ENCODE measurements at regions not wholly inside any gene's neighbourhood (a gene's known extent, or its start where the extent isn't known, plus 50 kb on each side); places are given as distances from the start of the nearest gene placed in this dataset.
"Not testable (repeated sequence)": the region's sequence is repeated elsewhere in the genome, so short reads cannot be mapped to it uniquely, and the experiment has no call there.

GRCh38 chr2:363824-364470 is 76.1 kb upstream of the ALKAL2 start:
- no peak for FAIRE-seq
- no peak for TF ChIP-seq POLR2A (IDR thresholded peaks at IDR 0.05; ENCODE audit: low read depth, low read length)
- no peak for TF ChIP-seq POU2F2 (IDR thresholded peaks at IDR 0.05; ENCODE audit: low read depth, low read length)
- TF ChIP-seq PAX5 (IDR thresholded peaks at IDR 0.05; ENCODE audit: insufficient read depth, low read length, severe bottlenecking) = no peak
- no peak for TF ChIP-seq SPI1 (IDR thresholded peaks at IDR 0.05; ENCODE audit: low read depth, low read length)
- TF ChIP-seq POLR2AphosphoS5 (IDR thresholded peaks at IDR 0.05; ENCODE audit: low read depth, low read length) = no peak
- no peak for TF ChIP-seq TAF1 (IDR thresholded peaks at IDR 0.05; ENCODE audit: low read depth, low read length)
- DNase-seq (ENCODE audit: insufficient read length, low spot score) = no peak

GRCh38 chr2:362924-363323 is 75.0 kb upstream of the ALKAL2 start:
- no peak for DNase-seq (ENCODE audit: insufficient read length, low spot score)
- TF ChIP-seq PAX5 (IDR thresholded peaks at IDR 0.05; ENCODE audit: insufficient read depth, low read length, severe bottlenecking) (no peak), TAF1 (IDR thresholded peaks at IDR 0.05; ENCODE audit: low read depth, low read length) (no peak), POU2F2 (IDR thresholded peaks at IDR 0.05; ENCODE audit: low read depth, low read length) (no peak)

DNA sequence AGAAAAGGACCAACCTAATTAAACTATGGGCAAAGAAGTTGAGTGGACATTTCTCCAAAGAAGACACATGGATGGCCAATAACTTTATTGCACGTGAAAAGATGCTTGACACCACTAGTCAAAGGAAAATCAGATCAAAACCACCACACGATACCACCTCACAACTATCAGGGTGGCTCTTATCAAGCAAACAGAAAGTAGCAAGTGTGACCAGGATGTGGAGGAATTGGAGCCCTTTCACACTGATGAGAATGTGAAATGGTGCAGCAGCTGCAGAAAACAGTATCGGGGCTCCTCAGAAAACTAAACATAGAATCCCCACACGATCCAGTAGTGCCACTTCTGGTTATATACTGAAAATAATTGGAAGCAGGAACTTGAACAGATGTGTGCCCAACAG is 72.2 kb upstream of the ALKAL2 start:
- no peak for DNase-seq (ENCODE audit: insufficient read length, low spot score)
- no peak for FAIRE-seq

More at GRCh38 chr2:362924-363323, 75.0 kb upstream of the ALKAL2 start:
- FAIRE-seq = no peak

GRCh38 chr2:359047-359446 is 71.2 kb upstream of the ALKAL2 start:
- TF ChIP-seq PAX5 (IDR thresholded peaks at IDR 0.05; ENCODE audit: insufficient read depth, low read length, severe bottlenecking) (no peak), POU2F2 (IDR thresholded peaks at IDR 0.05; ENCODE audit: low read depth, low read length) (no peak), POLR2AphosphoS5 (IDR thresholded peaks at IDR 0.05; ENCODE audit: low read depth, low read length) (no peak), SPI1 (IDR thresholded peaks at IDR 0.05; ENCODE audit: low read depth, low read length) (no peak), POLR2A (IDR thresholded peaks at IDR 0.05; ENCODE audit: low read depth, low read length) (no peak), TAF1 (IDR thresholded peaks at IDR 0.05; ENCODE audit: low read depth, low read length) (no peak)
- no peak for FAIRE-seq
- DNase-seq (ENCODE audit: insufficient read length, low spot score) = no peak

More for the DNA sequence above, 72.2 kb upstream of the ALKAL2 start:
- no peak for TF ChIP-seq POLR2A (IDR thresholded peaks at IDR 0.05; ENCODE audit: low read depth, low read length)

- no peak for DNase-seq (ENCODE audit: insufficient read length, low spot score)
- TF ChIP-seq POLR2AphosphoS5 (IDR thresholded peaks at IDR 0.05; ENCODE audit: low read depth, low read length) = no peak
- no peak for TF ChIP-seq TAF1 (IDR thresholded peaks at IDR 0.05; ENCODE audit: low read depth, low read length)
- FAIRE-seq = no peak
These were observed 69.9 kb upstream of the ALKAL2 start for GRCh38 chr2:357811-358210.

DNA sequence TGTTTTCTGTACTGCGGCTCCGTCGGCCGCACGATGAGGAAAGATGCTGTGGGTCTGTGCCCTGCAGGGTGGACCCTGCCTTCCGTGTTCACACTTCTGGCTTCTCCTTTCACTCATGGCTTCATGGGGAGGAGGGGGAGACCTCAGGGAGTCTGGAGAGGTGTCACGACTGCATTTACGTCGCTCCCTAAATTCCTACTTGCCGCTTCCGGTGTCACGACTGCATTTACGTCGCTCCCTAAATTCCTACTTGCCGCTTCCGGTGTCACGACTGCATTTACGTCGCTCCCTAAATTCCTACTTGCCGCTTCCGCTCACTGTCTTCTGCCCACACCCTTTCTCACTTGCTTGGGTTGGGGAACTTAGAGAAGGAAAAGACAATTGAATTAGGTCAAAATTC is 68.4 kb upstream of the ALKAL2 start:
- DNase-seq (ENCODE audit: insufficient read length, low spot score); FAIRE-seq: not testable (repeated sequence)

GRCh38 chr2:355773-356172 is 67.9 kb upstream of the ALKAL2 start:
- no peak for DNase-seq (ENCODE audit: insufficient read length, low spot score)
- FAIRE-seq = no peak
- TF ChIP-seq SPI1 (IDR thresholded peaks at IDR 0.05; ENCODE audit: low read depth, low read length) (no peak), PAX5 (IDR thresholded peaks at IDR 0.05; ENCODE audit: insufficient read depth, low read length, severe bottlenecking) (no peak), POLR2A (IDR thresholded peaks at IDR 0.05; ENCODE audit: low read depth, low read length) (no peak), POLR2AphosphoS5 (IDR thresholded peaks at IDR 0.05; ENCODE audit: low read depth, low read length) (no peak), POU2F2 (IDR thresholded peaks at IDR 0.05; ENCODE audit: low read depth, low read length) (no peak), TAF1 (IDR thresholded peaks at IDR 0.05; ENCODE audit: low read depth, low read length) (no peak)

- FAIRE-seq = no peak
These were observed 64.8 kb upstream of the ALKAL2 start for GRCh38 chr2:352696-353095.

GRCh38 chr2:349390-349789 is 61.5 kb upstream of the ALKAL2 start:
- DNase-seq (ENCODE audit: insufficient read length, low spot score) (no peak), FAIRE-seq (no peak)
- TF ChIP-seq POLR2A (IDR thresholded peaks at IDR 0.05; ENCODE audit: low read depth, low read length) = no peak
- TF ChIP-seq SPI1 (IDR thresholded peaks at IDR 0.05; ENCODE audit: low read depth, low read length) = no peak

More at GRCh38 chr2:352696-353095, 64.8 kb upstream of the ALKAL2 start:
- TF ChIP-seq POLR2AphosphoS5 (IDR thresholded peaks at IDR 0.05; ENCODE audit: low read depth, low read length) (no peak), POU2F2 (IDR thresholded peaks at IDR 0.05; ENCODE audit: low read depth, low read length) (no peak), TAF1 (IDR thresholded peaks at IDR 0.05; ENCODE audit: low read depth, low read length) (no peak), SPI1 (IDR thresholded peaks at IDR 0.05; ENCODE audit: low read depth, low read length) (no peak), POLR2A (IDR thresholded peaks at IDR 0.05; ENCODE audit: low read depth, low read length) (no peak), PAX5 (IDR thresholded peaks at IDR 0.05; ENCODE audit: insufficient read depth, low read length, severe bottlenecking) (no peak)
- DNase-seq (ENCODE audit: insufficient read length, low spot score) = no peak

- FAIRE-seq (no peak), DNase-seq (ENCODE audit: insufficient read length, low spot score) (no peak)
- TF ChIP-seq POLR2AphosphoS5 (IDR thresholded peaks at IDR 0.05; ENCODE audit: low read depth, low read length) (no peak), PAX5 (IDR thresholded peaks at IDR 0.05; ENCODE audit: insufficient read depth, low read length, severe bottlenecking) (no peak), SPI1 (IDR thresholded peaks at IDR 0.05; ENCODE audit: low read depth, low read length) (no peak), POU2F2 (IDR thresholded peaks at IDR 0.05; ENCODE audit: low read depth, low read length) (no peak), TAF1 (IDR thresholded peaks at IDR 0.05; ENCODE audit: low read depth, low read length) (no peak), POLR2A (IDR thresholded peaks at IDR 0.05; ENCODE audit: low read depth, low read length) (no peak)
These were observed 60.5 kb upstream of the ALKAL2 start for GRCh38 chr2:348361-348916.

- no peak for TF ChIP-seq POLR2AphosphoS5 (IDR thresholded peaks at IDR 0.05; ENCODE audit: low read depth, low read length)
- TF ChIP-seq POU2F2 (IDR thresholded peaks at IDR 0.05; ENCODE audit: low read depth, low read length) = no peak
- TF ChIP-seq POLR2A (IDR thresholded peaks at IDR 0.05; ENCODE audit: low read depth, low read length) = no peak
- TF ChIP-seq SPI1 (IDR thresholded peaks at IDR 0.05; ENCODE audit: low read depth, low read length) = no peak
- TF ChIP-seq TAF1 (IDR thresholded peaks at IDR 0.05; ENCODE audit: low read depth, low read length) = no peak
- TF ChIP-seq PAX5 (IDR thresholded peaks at IDR 0.05; ENCODE audit: insufficient read depth, low read length, severe bottlenecking) = no peak
- DNase-seq (ENCODE audit: insufficient read length, low spot score) (no peak), FAIRE-seq (no peak)
These were observed 56.9 kb upstream of the ALKAL2 start for GRCh38 chr2:344811-345210.

All from GM12891 (cell line).